Activated T-helper 1 cell treated with anti-CD3 and anti-CD28 coated beads, Interleukin-2, amount 50 U/mL, for 16 hours (primary cell): ENCODE measurements at regions not wholly inside any gene's neighbourhood (a gene's known extent, or its start where the extent isn't known, plus 50 kb on each side); places are given as distances from the start of the nearest gene placed in this dataset.
"Not testable (repeated sequence)": the region's sequence is repeated elsewhere in the genome, so short reads cannot be mapped to it uniquely, and the experiment has no call there.

ENCODE experiments used
- DNase-seq, 2 donors: peaks; one replicate each; pipeline ENCODE4 v3.0.0-alpha.2; 2020; ENCODE audit warnings: low read depth in 1 of 2, low spot score in 1 of 2

DNA sequence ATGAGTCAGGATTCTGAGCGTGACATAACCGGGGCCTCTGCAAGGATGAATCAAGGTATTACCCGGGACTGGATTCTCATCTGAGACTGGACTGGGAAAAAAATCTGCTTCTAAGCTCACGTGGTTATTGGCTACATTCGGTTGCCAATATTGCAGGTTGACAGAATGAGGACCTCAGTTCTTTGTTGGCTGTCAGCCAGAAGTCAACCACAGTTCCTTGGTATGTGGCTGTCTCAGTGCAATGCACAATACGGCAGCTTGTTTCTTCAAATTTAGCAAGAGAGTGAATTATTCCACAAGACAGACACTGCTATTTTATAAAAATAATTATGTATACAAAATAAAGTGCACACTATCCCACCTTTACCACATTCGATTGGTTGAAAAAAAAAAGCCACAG lies 424.2 kb downstream of the KLHL4 start:
- DNase-seq, result no peak

DNA sequence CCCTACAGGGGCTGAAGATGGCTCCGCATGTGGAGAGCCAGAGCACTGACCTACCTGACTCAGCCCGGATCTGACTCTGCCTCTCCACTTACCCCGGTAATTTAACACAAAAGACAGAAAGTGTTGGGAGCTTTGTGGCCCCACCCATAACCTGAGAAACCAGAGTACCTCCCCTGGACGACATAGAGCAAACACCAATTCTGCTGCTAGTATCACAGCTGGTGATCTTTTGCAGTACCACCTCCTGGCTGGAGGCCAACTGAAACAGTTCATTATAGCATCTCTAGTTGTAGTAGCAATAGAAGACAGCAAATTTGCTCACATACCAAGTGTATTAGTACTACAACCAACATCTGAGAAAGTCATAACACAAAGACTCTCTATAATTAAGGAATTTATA lies 443.9 kb downstream of the KLHL4 start:
- no peak for DNase-seq

DNA sequence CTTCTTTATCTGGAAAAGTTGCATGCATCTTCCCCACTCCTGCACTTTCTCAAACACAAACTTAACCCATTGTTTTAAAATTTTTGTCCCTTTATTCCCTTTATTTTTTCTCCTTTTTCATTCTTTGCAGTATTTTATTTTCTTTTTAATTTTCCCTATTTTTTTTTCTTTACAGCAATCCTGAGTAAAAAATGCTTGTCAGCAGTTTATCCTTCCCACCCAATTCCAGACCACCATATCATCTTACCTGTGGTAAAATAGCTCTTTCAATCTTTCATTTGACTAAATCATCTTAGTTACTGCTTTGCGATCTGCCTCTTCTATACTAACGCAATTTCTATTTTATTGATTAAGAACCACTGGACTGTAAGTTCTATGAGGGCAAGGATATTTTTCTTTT lies 450.5 kb downstream of the KLHL4 start:
- no peak for DNase-seq

DNA sequence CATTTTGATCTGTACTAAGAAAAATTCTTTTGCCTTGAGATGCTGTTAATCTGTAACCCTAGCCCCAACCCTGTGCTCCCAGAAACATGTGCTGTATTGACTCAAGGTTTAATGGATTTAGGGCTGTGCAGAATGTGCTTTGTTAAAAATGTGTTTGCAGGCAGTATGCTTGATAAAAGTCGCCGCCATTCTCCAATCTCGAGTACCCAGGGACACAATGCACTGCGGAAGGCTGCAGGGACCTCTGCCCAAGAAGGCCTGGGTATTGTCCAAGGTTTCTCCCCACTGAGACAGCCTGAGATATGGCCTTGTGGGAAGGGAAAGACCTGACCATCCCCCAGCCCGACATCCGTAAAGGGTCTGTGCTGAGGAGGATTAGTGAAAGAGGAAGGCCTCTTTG lies 454.5 kb downstream of the KLHL4 start:
- not testable (repeated sequence) for DNase-seq

DNA sequence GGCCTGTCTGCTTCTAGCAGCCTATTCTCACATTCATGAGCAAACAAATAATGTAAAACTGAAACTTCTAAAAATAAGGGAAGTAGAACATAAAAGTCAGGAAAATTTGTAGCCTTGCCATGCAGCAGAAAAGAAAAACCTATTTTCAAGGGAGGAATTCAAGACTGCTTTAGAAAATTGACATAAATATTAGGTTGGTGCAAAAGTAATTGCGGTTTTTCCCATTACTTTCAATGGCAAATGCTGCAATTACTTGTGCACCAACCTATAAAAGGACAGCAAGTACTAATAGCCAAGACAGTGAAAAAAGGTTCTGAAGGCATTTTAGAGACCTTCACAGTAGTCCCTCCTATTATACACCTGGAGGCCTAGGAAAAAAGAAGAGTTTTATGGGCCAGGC lies 457.8 kb downstream of the KLHL4 start:
- no peak for DNase-seq

DNA sequence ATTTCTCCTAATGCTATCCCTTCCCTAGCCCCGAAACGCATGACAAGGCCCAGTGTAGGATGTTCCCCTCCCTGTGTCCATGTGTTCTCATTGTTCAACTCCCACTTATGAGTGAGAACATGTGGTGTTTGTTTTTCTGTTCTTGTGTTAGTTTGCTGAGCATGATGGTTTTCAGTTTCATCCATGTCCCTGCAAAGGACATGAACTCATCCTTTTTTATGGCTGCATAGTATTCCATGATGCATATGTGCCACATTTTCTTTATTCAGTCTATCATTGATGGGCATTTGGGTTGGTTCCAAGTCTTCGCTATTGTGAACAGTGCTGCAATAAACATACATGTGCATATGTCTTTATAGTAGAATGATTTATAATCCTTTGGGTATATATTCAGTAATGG lies 490.3 kb downstream of the KLHL4 start:
- DNase-seq, result not testable (repeated sequence)

DNA sequence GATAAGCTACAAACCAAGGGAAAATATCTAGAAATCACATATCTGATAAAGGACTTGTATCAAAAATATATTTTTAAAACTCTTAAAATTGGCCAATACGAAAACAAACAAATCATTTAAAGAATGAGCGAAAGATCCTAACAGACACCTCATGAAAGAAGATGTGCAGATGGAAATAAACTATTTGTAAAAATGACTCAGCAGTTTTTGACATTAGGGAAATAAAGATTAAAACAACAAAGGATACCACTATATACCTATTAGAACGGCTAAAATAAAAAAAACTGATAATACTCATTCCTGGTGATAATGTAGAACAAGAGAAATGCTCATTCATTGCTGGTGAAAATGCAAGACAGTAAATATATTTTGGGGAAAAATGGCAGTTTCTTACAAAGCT lies 506.4 kb downstream of the KLHL4 start:
- no peak for DNase-seq

DNA sequence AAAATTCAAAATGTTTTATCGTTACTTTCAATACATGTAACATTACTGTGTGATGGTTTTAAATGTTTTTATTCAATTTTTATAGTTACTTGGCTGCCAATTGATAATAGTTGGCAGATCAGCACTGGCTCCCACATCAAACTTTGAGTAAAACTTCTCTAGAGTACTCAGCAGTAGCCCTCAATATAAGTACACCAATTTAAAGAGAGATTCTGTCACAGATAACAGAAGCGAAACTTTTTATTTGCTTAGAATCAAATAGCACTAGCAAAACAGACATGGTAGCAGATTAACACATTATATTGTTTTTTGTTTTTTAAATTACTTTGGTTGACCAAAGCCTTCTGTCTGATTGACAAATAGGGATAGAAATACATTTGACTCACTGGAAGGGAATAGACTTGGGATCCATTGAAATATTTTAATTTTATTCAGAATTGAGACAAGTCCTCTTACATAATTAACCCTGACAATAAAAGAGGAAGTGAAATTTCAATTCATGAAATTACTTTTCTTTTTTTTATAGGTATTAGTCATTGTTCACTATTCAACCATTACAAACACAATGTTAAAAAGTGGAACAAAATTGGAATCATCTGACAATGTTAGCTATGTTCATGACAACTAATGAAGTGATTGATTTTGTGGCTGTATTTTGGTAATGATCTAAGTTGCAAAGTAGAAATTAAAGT lies 554.9 kb downstream of the KLHL4 start:
- DNase-seq, result no peak

DNA sequence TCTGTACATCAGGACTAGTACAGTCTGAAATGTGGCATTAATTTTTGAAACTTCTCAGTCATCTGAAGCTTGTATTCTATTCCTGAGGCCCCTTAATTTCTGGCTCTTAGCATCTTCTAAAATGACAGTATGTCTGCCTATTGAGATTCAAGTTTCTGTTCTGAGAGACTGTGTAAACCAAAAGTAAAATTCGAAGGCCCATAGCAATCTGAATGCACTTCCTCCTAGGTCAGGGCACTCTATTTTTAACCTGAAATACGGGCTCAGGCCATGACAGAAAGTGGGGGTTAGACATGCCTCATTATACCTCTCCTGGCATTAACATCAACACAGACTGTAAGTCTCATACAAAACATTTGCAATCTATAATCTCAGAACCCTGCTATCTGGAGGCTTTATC lies 584.4 kb downstream of the KLHL4 start:
- DNase-seq, result no peak

DNA sequence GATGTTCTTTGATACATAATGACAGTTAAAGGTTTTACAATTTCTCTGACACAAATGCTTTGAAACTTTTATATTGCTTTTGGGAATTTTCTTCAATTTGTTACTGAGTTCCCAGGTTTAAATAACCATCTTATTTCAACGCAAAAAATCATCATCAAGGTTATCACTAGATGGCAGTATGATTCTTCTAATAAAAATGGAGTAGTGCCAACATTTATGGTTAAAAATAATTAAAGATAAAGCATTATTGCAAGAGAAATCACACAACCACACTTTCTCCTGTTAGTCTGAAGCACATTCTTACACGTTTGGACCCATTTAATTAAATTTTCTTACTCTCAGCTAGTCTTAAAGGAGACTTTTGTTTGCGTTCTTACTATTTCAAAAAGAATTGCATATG lies 611.3 kb upstream of the CPXCR1 start:
- DNase-seq, result no peak

DNA sequence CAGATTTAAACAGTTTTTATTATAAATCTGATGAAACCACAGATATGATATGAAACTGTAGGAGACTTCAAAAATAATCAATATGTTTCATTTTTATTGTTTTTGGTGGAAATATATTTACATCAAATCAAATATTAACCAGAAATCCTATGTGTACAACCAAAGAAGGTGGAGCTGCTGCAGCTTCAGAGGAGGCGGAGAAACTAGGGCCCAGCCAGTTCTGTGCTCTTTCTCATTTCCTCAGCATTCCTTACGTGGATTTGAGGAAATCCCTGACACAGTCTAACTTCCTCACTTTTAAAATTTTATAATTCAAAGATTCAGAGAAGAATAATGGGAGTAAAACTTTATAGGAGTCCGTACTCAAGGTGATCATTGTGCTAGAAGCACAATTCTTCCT lies 610.7 kb upstream of the CPXCR1 start:
- DNase-seq, result no peak

DNA sequence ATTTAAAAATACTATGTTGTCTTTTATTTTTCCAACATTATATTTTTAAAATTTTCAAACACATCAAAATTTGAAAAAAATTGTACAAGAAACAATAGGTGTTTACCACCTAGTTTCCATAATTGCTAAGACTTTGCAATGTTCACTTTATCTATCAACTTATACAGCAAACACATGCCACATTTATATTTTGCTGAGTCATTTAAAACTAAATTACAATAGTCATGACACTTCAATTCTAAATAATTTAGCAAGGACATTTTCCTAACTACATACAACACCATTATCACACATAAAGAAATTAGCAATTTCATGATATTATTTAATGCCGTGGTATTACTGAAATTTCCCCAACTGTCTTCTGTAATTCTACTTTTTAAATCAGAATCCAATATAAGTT lies 600.4 kb upstream of the CPXCR1 start:
- no peak for DNase-seq

DNA sequence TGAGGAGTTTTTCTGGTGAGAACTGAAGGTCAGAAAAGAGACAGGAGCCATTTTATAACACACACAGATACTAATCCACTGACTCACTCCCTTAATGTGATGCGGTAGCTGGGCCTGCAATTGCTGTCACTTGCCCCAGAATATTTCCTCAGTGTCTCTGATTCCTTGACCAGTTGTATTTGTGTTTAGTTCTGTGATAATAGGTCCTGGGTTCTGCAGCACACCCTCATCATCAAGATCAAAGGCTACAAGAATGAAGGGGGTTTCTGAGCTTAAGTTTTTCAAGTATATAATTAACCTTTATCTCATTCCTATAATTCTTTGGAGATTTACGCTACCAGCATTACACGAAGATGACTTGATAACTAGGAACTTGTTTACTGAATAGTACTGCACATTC lies 576.5 kb upstream of the CPXCR1 start:
- no peak for DNase-seq

DNA sequence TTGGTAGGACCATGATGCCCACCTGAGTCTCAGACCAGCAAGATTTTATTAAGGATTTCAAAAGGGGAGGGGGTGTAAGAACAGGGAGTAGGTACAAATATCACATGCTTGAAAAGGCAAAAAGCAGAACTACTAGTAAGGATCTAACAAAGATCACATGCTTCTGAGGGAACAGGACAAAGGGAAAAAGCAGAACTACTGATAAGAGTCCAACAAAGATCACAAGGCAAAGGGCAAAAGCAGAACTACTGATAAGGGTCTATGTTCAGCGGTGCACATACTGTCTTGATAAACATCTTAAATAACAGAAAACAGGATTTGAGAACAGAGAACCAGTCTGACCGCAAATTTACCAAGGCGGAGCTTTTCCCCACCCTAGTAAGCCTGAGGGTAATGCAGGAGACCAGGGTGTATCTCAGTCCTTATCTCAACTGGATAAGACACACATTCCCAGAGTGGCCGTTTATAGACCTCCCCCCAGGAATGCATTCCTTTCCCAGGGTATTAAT lies 573.0 kb upstream of the CPXCR1 start:
- DNase-seq, result not testable (repeated sequence)

DNA sequence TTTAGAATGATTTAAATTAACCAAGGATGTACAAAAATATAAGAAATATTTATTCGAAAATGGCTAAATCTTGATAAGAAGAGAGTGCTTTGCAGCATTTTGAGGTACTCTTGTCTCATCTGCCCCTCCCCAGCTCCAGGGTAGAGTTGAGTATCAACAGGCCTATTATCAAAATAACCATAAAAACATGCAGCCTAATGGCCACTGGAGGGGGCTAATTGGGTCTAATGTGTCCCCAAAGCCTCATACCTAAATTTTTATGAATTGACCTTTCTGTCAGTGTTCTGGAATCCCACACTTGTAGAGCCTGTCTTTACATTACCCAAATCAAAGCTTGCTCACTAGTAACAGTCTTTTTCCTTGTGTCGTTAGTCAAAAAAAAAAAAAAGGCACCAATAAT lies 544.9 kb upstream of the CPXCR1 start:
- DNase-seq, result no peak

DNA sequence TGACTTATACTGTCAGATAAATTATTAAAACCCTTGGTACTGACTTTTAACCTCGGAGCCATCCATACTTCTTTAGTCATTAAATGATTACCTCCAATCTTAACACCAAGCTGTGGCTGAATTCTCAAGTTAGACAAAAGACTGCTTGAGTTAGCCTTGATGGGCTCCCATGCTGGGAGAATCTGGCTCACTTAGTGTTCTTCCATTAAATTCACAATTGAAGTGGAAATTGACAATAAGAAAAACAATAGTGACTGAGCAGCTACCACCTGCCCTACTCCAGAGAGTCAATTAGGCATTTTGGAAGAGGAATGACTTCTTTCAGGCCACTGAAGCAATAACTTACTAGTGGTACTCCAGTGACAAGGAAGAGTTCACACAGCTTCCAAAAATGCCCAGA lies 503.0 kb upstream of the CPXCR1 start:
- no peak for DNase-seq

DNA sequence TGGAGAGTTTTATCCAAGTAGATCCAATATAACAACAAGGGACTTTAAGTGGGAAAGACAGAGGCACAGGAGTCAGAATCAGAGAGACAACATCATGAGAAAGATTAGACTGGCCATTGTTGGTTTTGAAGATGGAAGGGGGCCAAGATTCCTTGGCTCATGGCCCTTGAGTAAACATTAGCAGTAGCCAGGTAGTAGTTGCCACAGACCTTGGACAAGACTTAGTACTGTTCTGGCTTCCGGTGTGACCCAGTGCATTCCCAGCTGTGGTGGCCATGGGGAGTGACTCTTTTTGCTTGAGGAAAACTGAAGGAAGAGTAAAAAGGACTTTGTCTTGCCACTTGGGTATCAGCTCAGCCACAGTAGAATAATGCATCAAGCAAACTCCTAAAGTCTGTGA lies 462.2 kb upstream of the CPXCR1 start:
- DNase-seq, result no peak

DNA sequence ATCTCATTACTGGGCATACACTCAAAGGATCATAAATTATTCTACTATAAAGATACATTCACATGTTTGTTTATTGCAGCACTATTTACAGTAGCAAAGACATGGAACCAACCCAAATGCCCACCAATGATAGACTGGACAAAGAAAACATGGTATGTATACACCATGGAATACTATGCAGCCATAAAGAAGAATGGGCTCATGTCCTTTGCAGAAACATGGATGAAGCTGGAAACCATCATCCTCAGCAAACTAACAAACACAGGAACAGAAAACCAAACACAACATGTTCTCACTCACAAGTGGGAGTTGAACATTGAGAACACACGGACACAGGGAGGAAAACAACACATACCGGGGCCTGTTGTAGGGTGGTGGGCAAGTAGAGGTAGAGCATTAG lies 433.1 kb upstream of the CPXCR1 start:
- not testable (repeated sequence) for DNase-seq

DNA sequence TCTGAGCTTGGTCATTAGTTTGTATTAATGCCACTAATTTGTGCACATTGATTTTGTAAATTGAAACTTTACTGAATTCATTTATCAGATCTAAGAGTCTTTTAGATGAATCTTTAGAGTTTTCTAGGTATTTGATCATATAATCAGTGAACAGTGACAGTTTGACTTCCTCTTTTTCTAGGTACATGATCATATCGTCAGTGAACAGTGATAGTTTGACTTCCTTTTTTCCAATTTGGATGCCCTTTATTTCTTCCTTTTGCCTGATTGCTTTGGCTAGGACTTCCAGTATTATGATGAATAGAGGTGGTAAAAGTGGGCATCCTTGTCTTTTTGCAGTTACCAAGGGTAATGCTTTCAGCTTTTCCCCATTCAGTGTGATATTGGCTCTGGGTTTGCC lies 421.4 kb upstream of the CPXCR1 start:
- no peak for DNase-seq

DNA sequence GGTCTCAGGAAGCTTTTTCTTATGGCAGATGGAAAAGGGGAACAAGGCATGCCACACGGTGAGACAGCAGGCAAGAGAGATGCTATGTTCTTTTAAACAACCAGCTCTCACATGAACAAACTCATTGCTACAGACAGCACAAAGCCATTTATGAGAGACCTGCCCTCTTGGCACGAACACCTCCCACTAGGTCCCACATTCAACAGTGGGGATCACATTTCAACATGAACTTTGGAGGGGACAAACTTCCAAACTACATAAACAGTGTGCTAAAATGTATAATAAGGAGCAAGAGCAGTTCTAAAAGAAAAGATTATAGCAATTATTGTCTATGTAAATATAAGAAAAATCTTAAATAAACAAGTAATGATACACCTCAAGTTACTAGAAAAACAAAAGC lies 391.8 kb upstream of the CPXCR1 start:
- DNase-seq, result no peak

DNA sequence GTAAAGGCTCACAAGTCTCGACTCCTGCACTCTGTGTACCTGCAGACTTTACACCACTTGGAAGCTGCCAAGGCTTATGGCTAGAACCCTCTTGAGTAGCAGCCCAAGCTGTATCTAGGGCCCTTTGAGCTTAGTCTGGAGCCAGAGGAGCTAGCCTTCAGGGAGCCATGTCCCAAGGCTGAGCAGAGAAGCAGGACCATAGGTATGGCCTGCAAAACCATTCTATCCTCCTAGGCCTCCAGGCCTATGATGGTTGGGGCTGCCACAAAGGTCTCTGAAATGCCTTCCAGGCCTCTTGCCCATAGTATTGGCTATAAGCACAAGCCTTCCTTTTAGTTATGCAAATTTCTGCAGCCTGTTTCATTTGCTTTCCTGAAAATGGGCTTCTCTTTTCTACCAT lies 380.7 kb upstream of the CPXCR1 start:
- no peak for DNase-seq

DNA sequence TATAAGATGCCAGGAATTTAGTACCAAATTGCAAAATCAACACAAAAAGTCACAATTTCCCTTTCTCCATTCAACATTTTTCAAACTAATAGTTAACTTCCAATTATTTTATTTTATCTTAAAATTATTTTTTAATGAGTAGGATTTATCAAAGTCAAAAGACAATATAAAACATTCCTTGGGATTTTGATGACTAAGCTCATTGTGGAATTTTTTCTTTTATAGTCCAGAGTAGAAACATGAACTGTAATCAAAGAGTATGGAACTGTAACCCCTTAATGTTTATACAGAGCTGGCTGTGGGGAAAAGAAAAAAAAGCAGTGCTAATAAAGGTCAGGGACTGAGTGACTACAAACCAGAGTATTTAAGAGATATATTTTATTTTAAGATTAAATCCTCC lies 368.6 kb upstream of the CPXCR1 start:
- no peak for DNase-seq

DNA sequence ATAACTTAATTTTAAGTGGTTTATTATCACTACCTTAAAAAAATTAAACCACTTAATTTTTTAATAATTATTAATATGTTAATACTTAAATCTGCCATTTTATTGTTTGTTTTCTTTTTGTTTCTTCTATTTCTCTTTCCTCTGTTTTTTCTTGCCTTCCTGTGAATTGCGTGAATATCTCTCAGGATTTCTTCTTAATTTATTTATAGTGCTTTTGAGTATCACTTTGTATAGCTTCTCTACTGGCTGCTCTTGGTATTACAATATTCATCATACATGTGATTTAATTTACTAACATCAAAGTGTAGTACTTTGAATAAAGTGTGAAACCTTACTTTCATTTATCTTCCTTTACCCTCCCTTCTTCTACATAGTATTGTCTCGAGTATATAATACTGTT lies 349.5 kb upstream of the CPXCR1 start:
- DNase-seq, result no peak

DNA sequence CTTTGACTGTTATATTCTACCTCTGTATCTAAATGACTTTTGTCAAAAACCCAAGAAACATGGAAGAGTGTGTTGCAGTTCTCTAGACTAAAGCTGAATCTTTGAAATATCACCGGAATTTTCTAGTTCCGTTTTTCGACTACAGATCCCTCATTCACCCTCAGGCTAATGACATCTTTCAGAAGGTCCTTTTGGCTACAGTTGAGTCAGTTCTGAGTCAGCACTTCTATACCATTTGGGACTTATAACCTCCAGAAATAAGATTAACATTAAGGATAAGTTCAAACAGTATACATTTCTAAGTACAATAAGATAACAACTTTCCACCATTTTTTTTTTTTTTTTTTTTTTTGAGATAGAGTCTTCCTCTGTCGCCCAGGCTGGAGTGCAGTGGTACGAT lies 331.0 kb upstream of the CPXCR1 start:
- no peak for DNase-seq
